GM19025 (cell line): ENCODE measurements at regions not wholly inside any gene's neighbourhood (a gene's known extent, or its start where the extent isn't known, plus 50 kb on each side); places are given as distances from the start of the nearest gene placed in this dataset.

Source experiments
- ATAC-seq: cut with Tn5 transposase; IDR thresholded peaks from one replicate; pipeline ENCODE4 v1.9.1; 2021; ENCODE audit warnings: mild to moderate bottlenecking, low read depth, moderate library complexity; ENCODE audit not compliant: unreplicated experiment

DNA sequence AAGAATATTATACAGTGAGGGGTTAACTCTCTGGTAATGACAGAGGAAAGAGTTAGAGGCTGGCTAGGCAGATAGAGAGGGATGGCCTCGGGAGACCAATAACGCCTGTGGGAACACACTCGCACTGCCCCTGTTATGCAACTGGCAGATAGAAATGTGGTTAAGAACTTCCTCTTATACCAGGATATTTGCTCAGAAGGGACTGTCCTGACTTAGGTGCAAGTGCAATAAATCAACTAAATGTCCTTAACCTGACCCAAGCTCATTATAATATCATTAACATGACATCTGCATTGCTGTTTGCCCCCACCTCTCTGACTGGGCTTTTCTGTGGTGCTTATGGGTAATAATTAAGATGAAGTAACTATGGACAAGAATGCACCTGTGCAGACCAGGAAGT lies 1518.0 kb downstream of the NCAM2 start:
- ATAC-seq = no peak

DNA sequence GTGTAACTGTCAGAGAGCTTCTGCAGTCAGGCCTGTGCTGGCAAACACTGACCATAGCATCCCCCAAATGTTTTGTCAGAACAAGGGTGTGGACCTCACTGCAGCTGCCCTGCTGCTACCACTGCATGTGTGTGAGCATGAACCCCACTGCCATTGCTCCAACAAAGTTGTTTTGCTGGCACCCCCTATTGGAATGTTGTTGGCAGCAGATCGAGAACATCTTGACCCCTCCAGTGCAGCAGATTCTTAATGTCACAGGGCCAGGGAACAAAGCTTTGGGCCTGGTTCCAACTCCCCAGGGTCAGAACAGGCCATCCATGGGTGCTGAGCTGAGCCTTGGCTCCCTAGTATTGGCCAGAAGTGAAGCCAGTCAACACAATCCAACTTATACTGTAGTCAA lies 1537.4 kb downstream of the NCAM2 start:
- no peak for ATAC-seq

DNA sequence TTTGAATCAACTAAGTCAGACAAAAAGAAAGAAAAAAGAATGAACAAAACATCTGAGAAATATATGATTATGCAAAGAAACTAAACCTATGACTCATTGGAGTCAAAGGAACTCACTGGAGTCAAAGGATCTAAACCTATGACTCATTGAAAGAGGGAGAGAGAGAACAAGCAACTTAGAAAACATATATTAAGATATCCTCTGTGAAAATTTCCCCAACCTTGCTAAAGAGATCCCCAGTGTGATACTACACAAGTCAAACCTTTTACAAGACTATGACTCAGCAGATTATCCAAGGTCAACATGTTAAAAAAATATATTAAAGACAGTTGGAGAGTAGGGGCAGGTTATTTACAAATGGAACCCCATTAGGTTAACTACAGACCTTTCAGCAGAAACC lies 1538.3 kb downstream of the NCAM2 start:
- ATAC-seq = no peak

DNA sequence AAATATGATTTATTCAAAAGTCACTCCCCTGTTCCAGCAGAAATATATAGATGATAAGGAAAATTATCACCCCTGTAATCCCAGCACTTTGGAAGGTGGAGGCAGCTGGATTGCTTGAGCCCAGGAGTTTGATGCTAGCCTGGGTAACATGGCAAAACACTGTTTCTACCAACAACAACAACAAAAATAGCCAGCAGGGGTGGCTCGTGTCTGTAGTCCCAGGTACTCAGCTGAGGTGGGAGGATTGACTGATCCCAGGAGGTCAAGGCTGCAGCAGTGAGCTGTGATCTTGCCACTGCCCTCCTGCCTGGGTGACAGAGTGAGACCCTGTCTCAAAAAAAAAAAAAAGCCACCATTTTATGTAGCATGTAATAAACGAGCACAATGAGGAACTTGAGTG lies 1546.5 kb downstream of the NCAM2 start:
- ATAC-seq = no peak

DNA sequence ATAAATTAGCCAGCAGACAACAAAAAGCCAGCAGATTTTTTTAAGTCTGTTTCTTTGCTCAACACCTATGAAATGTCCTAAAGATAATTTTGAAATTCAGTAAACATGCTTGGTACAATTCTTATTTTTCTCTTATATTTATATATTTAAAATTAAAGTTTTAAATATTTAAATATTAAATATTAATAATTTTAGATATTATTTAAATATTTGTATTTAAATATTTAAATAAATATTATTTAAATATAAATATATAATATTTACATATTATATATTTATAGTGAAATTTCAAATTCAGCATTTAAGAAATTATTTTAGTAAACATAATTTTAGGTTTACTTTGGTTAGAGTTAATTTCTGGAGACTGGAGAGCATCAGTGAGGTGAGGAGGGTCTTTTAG lies 1554.2 kb downstream of the NCAM2 start:
- no peak for ATAC-seq

DNA sequence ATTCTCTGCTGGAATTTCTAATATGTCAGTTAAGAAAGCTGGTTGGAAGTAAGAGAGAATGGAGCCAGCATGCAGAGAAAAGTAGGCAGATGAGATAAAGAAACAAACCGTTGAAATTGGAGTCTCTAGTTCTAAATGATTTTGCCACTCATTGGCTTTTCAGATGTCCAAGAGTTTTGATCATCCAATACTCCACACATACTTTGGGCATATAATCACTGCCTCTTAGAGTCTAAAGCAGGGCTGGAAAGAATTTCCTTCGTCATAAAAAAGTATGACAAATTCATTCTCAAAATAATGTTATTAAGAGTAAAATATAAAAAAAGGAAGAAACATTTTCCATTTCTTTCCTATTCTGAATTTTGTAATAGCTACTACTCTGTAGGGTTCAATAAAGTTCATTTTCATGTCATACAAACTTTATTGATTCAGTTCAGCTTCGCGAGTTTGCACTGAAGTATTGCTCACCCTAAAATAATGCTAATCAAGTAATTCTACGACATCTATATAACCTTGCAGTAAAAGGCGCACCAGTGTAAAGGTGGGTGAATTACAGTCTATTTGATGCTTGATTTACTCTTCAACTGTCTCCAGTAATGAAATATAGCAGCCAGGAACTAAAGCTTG lies 1556.6 kb downstream of the NCAM2 start:
- no peak for ATAC-seq

DNA sequence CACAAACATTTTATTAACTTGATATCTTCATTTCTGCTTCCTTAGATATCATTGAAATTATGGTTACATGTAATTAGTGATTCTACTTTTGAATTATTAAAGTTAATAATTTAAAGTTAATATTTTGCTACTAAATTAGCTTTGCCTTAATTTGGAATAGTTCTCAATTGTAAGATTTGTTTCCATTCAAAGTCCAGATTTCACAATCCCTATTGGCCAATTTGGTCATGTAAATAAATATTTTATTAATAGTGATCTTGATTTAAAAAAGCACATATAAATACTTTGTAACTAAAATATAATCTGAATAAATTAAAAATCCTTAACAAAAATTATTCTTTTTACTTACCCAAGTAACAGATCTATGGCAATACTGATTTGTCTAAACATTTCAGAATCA lies 1558.6 kb downstream of the NCAM2 start:
- ATAC-seq = no peak

DNA sequence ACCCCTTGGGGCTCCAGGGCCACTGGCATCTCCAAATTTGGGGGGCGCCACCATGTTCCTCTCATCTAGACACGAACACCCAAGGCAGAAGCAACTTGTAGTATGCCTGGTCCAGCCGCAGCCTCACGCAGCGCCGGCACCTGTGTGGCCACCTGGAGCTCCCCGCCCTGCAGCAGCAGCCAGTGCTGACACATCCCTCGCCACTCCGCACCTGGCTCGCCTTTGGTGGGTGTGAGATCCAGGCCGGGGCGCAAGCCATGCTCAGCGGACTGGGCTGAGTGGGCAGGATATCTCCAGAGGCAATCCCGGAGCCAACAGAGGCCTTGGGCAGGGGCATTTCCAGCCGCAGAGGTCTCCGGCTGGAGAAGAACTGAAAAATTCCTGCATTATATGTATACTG lies 1563.7 kb downstream of the NCAM2 start:
- no peak for ATAC-seq

DNA sequence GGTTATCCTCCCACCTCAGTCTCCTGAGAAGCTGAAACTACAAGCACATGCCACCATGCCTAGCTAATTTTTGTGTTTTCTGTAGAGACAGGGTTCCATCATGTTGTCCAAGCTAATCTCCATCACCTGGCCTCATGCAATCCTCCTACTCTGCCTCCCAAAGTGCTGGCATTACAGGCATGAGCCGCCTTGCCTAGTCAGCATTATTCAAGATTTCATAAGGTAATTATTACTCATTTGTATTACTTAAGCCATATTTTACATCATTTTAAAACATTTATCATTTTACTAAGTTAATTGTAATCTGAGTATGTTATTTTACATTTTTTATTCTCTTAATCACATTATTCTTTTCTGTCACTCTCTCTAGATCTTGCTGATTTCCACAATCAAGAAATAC lies 1575.6 kb downstream of the NCAM2 start:
- no peak for ATAC-seq

DNA sequence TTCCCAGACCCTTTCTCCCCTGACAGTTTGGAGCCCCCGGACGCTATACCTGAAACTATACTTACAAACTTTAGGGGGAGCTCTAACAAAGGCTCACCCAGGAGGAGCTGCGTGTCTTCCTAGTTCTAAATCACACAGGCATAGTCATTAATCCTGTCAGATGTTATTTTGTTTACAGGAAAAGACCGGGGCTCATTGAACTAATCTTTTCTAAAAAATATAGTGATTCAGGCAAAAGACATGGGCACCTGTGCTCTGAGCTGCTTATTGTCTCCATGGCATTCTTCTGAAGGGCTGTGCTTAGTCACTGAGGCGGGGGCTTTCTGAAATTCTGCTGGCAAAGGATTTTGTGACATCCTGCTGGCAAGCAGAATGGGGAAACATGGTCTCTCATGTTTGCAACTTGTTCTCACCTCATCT lies 1577.0 kb downstream of the NCAM2 start:
- ATAC-seq = no peak

DNA sequence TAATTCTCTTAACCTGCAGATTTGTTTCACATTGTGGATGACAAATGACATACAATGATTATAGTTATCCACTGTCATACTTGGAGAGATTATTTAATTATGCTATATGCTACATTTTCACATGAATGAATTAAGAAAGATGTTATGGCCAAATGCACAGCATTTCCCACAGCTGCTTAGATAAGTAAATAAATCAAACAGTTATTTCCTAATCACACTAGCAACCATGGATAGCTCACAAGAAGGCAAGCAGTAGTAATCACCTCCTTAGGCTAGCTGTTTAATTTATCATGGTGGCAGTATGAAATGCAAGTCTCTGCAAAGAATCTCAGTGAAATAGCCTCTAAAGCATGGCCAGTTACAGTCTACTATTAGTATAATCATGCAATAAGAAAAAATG lies 1581.5 kb downstream of the NCAM2 start:
- no peak for ATAC-seq

DNA sequence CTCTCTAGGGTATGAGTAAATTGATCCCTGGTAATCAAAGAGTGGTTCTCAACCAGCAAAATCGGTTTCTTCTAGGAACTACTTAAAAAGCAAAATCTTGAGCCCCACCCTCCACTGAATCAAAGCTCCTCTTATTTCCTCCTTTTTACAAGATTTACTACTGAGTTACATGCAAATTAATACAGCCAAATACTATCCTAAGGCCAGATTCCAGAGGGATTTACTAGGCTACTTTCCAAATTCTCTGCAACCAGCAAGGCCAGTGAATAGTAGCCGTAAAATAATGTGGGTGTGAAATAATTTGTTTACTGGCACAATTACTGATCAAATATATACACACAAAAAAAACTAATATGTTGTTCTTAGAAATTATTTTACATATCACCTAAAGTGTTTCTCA lies 1583.8 kb downstream of the NCAM2 start:
- no peak for ATAC-seq

DNA sequence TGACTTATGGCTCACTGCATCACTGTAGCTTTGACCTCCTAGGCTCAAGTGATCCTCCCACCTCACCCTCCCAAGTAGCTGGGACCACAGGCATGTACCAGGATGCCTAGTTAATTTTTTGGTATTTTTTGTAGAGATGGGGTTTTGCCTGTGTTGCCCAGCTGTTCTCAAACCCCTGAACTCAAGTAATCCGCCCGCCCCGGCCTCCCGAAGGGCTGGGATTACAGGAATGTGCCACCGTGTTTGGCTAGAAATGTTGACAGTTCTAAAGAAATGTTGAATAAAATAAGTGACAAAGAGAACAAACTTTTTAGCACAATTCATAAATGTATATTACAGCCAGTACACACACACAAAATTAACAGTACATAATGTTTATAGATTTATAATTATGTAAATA lies 1586.1 kb downstream of the NCAM2 start:
- no peak for ATAC-seq

DNA sequence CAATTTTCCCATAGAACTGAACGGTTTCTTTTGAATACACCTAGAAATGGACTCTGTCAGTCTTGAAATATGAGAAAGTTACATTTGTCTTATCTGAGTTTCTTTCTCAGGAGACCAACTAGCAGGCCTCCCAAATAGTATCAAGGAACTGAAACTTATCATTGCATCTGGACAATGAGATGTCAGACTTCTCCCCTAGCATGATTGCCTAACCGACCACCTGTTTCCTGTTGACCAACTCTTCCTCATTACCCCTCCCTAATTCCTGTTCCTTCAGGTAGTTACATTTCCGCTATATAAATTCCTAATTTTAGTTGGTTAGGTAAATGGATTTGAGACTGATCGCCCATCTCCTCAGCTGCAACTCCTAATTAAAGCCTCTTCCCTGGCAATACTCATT lies 1587.3 kb downstream of the NCAM2 start:
- ATAC-seq = no peak

DNA sequence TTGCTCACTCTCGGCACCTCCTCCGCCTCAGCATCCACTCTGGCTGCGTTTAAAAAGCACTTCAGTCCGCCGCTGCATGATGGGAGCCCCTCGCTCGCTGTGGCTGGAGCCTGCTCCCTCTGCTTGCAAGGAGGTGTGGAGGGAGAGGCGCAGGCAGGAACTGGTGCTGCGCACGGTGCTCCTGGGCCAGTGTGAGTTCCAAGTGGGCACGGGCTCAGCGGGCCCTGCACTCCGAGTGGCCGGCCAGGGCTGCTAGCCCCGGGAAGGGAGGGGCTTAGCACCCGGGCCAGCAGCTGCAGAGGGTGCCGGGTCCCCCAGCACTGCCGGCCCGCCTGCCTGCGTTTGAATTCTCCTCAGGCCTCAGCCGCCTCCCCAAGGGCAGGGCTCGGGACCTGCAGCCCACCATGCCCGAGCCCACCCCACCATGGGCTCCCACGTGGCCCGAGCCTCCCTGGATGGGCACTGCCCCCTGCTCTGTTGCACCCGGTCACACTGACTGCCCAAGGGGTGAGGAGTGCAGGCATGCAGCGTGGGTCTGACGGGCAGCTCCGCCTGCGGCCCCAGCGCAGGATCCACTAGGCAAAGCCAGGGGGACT lies 1599.5 kb downstream of the NCAM2 start:
- no peak for ATAC-seq

DNA sequence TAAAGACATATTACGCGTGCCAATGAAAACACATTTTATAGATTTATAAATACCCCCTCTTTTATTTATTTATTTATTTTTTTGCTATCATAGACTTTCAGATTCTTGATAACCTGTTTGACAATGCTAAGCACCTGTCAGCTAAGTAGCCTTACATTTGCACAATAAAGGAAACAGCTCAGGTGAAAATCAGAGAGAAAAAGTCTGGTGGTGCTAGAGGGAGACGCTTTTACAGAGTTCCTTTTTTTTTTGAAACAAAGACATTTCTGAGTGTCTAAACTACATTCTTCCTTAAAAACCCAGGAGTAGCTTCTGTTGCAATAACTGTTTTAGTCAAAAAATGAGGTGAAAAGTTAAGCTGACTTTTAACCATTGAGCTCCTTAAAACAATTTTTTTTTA lies 1611.6 kb downstream of the NCAM2 start:
- no peak for ATAC-seq

DNA sequence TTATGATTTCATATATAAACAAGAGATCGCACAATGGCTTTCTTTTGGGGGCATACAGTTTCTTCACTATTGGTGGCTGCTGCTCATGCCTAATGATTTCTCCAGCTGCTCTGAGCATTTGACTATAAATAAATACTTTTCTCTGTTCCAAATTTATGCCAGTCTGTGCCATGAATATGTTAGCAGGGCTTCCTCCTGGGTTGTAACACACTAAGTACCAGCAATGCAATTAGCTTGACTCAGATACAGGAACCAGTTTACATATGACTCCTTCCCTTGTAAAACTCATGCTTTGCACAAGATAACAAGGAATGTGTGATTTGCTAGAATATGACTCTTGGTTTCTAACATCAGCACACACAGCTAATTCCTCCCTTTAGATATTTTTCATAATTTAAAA lies 1629.7 kb downstream of the NCAM2 start:
- no peak for ATAC-seq

DNA sequence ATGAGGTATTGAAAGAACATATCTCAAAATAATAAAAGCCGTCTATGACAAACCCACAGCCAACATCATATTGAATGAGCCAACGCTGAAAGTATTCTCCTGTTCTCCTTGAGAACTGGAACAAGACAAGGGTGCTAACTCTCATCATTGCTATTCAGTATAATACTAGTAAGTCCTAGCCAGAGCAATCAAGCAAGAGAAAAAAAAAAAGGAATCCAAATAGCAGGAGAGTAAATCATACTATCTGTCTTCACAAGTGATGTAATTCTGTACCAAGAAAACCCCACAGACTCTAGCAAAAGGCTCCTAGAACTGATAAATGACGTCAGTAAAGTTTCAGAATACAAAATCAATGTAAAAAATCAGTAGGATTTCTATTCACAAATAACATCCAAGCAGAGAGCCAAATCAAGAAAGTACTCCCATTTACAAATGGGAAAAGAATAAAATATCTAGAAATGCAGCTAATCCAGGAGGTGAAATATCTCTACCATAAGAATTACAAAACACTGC lies 1632.8 kb downstream of the NCAM2 start:
- ATAC-seq = no peak

DNA sequence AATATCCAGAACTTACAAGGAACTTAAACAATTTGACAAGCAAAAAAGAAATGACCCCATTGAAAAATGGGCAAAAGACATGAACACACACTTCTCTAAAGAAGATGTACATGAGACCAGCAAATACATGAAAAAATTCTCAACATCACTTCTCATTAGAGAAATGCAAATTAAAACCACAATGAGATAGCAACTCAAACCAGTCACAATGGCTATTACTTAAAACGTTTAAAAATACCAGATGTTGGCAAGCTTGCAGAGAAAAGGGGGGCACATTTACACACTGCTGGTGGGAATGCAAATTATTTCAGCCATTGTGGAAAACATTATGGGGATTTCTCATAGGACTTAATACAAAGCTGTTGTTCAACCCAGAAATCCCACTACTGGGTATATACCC lies 1634.0 kb downstream of the NCAM2 start:
- ATAC-seq = no peak

DNA sequence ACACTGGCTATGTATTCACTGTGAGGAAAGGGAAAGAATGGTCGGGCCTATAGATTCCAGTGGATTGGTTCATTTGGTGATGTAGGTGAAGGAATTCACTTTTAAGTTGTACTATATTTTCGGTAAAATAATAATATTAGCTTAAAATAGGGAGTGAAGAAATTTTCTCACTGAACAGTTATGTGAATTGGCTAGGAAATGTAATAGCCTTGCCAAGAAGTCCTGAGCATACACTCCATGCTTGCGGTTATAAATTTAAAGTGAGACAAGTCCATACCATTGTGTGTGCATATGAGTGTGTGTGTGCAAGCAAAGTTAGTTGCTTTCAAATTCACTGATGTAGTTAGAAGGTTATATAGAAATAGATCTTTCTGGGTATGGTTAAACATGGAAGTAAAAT lies 1651.0 kb downstream of the NCAM2 start:
- ATAC-seq = no peak

DNA sequence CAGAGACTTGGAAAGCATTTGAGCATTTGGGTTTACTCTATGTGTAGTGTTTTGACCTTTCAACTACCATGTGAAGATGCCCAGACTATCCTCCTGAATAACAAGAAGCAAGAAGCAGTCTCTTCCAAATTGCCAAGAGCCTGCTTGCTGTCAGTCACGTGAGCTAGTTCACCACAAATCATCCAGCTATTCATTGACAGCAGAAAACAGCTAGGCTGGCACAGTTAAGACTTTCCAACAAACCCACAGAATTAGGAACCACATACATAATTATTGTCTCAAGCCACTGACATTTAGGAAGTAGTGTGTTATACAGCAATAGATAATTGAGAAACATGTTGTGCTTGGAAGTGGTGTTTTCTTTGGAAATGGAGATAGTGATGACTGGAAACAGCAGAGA lies 1652.0 kb downstream of the NCAM2 start:
- ATAC-seq = no peak

DNA sequence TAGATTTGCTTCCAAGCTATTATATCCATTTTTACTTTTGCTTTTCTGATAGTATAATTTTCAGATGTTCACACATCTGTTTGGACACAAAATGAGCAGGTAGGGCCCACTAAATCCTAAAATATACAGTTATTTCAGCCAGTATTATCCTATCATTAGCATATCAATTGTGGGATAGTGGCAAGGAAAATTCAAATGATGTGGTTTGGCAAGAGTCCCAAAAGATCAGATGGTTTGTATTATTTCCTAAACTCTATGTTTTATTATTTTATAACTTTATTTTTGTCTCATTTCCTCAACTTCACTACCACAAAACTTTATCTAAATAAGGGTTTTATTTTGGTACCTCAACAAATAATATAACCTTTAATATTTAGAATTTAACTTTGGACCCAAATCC lies 1659.6 kb downstream of the NCAM2 start:
- no peak for ATAC-seq

DNA sequence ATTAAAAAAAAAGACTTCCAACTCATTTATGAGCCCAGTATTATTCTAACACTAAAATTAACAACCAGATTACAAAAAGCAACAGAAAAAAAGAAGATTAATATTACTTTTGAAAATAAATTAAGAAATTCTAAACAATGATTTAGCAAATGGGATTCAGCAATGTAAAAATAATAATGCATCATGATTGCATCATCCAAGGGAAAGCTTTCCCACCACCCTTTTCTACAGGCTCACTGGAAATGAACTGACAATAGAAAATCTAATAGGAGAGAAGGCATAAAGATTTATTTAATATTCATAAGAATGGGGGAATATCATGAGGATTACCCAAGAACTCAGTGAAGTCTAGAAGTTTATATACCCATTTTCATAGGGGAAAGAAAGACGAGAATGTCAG lies 1671.9 kb downstream of the NCAM2 start:
- no peak for ATAC-seq
